Islet of Langerhans (tissue), 1 donor: ENCODE measurements at regions not wholly inside any gene's neighbourhood (a gene's known extent, or its start where the extent isn't known, plus 50 kb on each side); places are given as distances from the start of the nearest gene placed in this dataset.
"Not testable (repeated sequence)": the region's sequence is repeated elsewhere in the genome, so short reads cannot be mapped to it uniquely, and the experiment has no call there.

ENCODE experiments used
- FAIRE-seq: peaks from one replicate; lab custom pipeline; 2011; peaks lifted over from hg19 to GRCh38; lab: Jason Lieb, UNC

- no peak for FAIRE-seq
Measured at GRCh38 chr4:45472490-45472889, 651.4 kb downstream of the GABRG1 start.

- FAIRE-seq = no peak
Measured at GRCh38 chr4:45471335-45471734, 652.5 kb downstream of the GABRG1 start.

GRCh38 chr4:45467157-45467556 is 656.7 kb downstream of the GABRG1 start:
- no peak for FAIRE-seq

- FAIRE-seq = not testable (repeated sequence)
Measured at GRCh38 chr4:45460157-45460556, 663.7 kb downstream of the GABRG1 start.

- no peak for FAIRE-seq
Measured at GRCh38 chr4:45455217-45455616, 668.6 kb downstream of the GABRG1 start.

- FAIRE-seq = no peak
Measured at GRCh38 chr4:45453258-45453853, 670.5 kb downstream of the GABRG1 start.

GRCh38 chr4:45442466-45442865 is 681.4 kb downstream of the GABRG1 start:
- FAIRE-seq = peak; percentile 86

- no peak for FAIRE-seq
Measured at GRCh38 chr4:45438047-45438446, 685.8 kb downstream of the GABRG1 start.

- FAIRE-seq = no peak
Measured at GRCh38 chr4:45437381-45437780, 686.5 kb downstream of the GABRG1 start.

- FAIRE-seq = no peak
Measured at GRCh38 chr4:45425135-45425534, 698.7 kb downstream of the GABRG1 start.

GRCh38 chr4:45423896-45424295 is 697.5 kb upstream of the GNPDA2 start:
- FAIRE-seq = no peak

- not testable (repeated sequence) for FAIRE-seq
Measured at GRCh38 chr4:45420091-45420674, 693.8 kb upstream of the GNPDA2 start.

- no peak for FAIRE-seq
Measured at GRCh38 chr4:45410701-45411210, 684.4 kb upstream of the GNPDA2 start.

GRCh38 chr4:45409536-45409935 is 683.2 kb upstream of the GNPDA2 start:
- FAIRE-seq = no peak

GRCh38 chr4:45408996-45409395 is 682.6 kb upstream of the GNPDA2 start:
- no peak for FAIRE-seq

GRCh38 chr4:45399116-45399515 is 672.8 kb upstream of the GNPDA2 start:
- no peak for FAIRE-seq

- FAIRE-seq = no peak
Measured at GRCh38 chr4:45385306-45385705, 659.0 kb upstream of the GNPDA2 start.

- FAIRE-seq = no peak
Measured at GRCh38 chr4:45370408-45370807, 644.1 kb upstream of the GNPDA2 start.

GRCh38 chr4:45368832-45369231 is 642.5 kb upstream of the GNPDA2 start:
- peak; percentile 21 for FAIRE-seq

- FAIRE-seq = no peak
Measured at GRCh38 chr4:45363931-45364330, 637.6 kb upstream of the GNPDA2 start.

- no peak for FAIRE-seq
Measured at GRCh38 chr4:45358573-45359506, 632.5 kb upstream of the GNPDA2 start.

- FAIRE-seq = no peak
Measured at GRCh38 chr4:45353161-45353560, 626.8 kb upstream of the GNPDA2 start.

- FAIRE-seq = peak; percentile 96
Measured at GRCh38 chr4:45350438-45350837, 624.1 kb upstream of the GNPDA2 start.
